ENCODE measurements at regions not wholly inside any gene's neighbourhood (a gene's known extent, or its start where the extent isn't known, plus 50 kb on each side); places are given as distances from the start of the nearest gene placed in this dataset.

GRCh38 chr1:11380500-11380899 lies 98.5 kb upstream of the DISP3 start:
- Histone ChIP-seq H3K27ac (no peak overlapping the region), H3K4me3 (no peak overlapping the region), H3K4me1 (no peaks in the 10 kb centered on the region), H3K9me3 (no peaks in the 10 kb centered on the region), H3K27me3 (peaks cover 0 to 40% of the 10 kb centered on the region in 2 donors), H3K36me3 (no peaks in the 10 kb centered on the region)
- DNase-seq (no peak), ATAC-seq (no peak)
- TF ChIP-seq, protein P1, sequence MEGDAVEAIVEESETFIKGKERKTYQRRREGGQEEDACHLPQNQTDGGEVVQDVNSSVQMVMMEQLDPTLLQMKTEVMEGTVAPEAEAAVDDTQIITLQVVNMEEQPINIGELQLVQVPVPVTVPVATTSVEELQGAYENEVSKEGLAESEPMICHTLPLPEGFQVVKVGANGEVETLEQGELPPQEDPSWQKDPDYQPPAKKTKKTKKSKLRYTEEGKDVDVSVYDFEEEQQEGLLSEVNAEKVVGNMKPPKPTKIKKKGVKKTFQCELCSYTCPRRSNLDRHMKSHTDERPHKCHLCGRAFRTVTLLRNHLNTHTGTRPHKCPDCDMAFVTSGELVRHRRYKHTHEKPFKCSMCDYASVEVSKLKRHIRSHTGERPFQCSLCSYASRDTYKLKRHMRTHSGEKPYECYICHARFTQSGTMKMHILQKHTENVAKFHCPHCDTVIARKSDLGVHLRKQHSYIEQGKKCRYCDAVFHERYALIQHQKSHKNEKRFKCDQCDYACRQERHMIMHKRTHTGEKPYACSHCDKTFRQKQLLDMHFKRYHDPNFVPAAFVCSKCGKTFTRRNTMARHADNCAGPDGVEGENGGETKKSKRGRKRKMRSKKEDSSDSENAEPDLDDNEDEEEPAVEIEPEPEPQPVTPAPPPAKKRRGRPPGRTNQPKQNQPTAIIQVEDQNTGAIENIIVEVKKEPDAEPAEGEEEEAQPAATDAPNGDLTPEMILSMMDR (IDR thresholded peaks at IDR 0.05), result no peak
- intact Hi-C loops (cut with DNase I), result no loop called here

DNA sequence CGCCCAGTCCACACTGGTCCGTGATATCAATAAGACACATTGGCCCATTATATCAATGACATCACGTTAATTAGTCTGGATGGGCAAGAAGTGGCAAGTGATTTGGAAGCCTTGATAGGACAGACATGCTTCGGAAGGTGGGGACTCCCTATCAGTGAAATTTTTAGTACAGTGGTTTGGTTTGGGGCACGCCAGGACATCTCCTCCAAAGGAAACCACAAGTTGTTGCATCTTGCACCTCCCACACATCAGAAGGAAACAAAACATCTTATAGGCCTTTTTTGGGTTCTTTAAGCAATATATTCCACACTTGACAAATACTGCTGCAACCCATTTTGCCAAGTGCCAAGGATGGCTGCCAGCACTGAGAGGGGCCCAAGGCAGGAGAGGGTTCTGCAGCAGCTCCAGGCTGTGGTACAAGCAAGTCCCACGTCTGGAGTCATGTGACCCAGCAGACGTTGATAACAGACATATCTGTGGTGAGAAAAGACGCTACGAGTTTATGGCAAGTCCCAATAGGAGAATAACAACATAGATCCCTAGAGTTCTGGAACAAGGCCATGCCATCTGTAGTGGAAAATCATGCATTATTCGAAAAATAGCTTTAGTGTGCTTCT lies 95.3 kb upstream of the DISP3 start:
- no peaks in the 10 kb centered on the region for H3K36me3 ChIP-seq
- TF ChIP-seq, protein P1 (IDR thresholded peaks at IDR 0.05), result no peak
- no peak overlapping the region for H3K4me3 ChIP-seq
- H3K27me3 ChIP-seq, result peaks cover 0 to 66% of the 10 kb centered on the region in 2 donors
- intact Hi-C loops (cut with DNase I), result no loop called here
- no peaks in the 10 kb centered on the region for H3K9me3 ChIP-seq
- no peaks in the 10 kb centered on the region for H3K4me1 ChIP-seq
- ATAC-seq (no peak), DNase-seq (no peak)
- no peak overlapping the region for H3K27ac ChIP-seq

GRCh38 chr1:11384170-11384554 lies 94.8 kb upstream of the DISP3 start:
- H3K27ac ChIP-seq, result no peak overlapping the region
- H3K27me3 ChIP-seq, result peaks cover 0 to 69% of the 10 kb centered on the region in 2 donors
- no peak overlapping the region for H3K4me3 ChIP-seq
- no peaks in the 10 kb centered on the region for H3K36me3 ChIP-seq
- ATAC-seq (no peak), DNase-seq (no peak)
- H3K4me1 ChIP-seq, result no peaks in the 10 kb centered on the region
- intact Hi-C loops (cut with DNase I), result no loop called here
- no peaks in the 10 kb centered on the region for H3K9me3 ChIP-seq
- TF ChIP-seq, protein P1 (IDR thresholded peaks at IDR 0.05), result no peak

GRCh38 chr1:11387829-11388228 lies 91.1 kb upstream of the DISP3 start:
- H3K36me3 ChIP-seq, result no peaks in the 10 kb centered on the region
- no peak overlapping the region for H3K4me3 ChIP-seq
- no peaks in the 10 kb centered on the region for H3K9me3 ChIP-seq
- no peak overlapping the region for H3K27ac ChIP-seq
- TF ChIP-seq, protein P1 (IDR thresholded peaks at IDR 0.05), result no peak
- intact Hi-C loops (cut with DNase I), result no loop called here
- H3K4me1 ChIP-seq, result no peaks in the 10 kb centered on the region
- ATAC-seq (no peak), DNase-seq (no peak)
- H3K27me3 ChIP-seq, result peaks cover 0 to 78% of the 10 kb centered on the region in 2 donors

DNA sequence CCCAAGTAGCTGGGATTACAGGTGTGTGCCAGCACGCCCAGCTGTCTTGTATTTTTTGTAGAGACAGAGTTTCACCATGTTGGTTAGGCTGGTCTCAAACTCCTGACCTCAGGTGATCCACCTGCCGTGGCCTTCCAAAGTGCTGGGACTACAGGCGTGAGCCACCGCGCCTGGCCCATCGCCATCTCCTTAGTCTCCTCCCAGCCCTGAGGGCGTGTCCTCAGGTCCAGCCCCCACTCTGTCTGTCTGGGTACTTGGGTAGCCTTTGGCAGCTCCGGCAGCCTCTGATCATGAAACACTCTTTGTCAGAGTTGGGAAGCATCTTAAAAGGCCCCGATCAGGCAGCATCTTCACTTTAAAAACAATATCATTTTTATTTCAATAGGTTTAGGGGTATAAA lies 90.3 kb upstream of the DISP3 start:
- TF ChIP-seq, protein P1 (IDR thresholded peaks at IDR 0.05), result no peak
- intact Hi-C loops (cut with DNase I), result no loop called here
- H3K27me3 ChIP-seq, result peaks cover 0 to 77% of the 10 kb centered on the region in 2 donors
- no peaks in the 10 kb centered on the region for H3K4me1 ChIP-seq
- no peak overlapping the region for H3K4me3 ChIP-seq
- H3K9me3 ChIP-seq, result no peaks in the 10 kb centered on the region
- ATAC-seq, result no peak
- H3K36me3 ChIP-seq, result no peaks in the 10 kb centered on the region
- DNase-seq, result no peak
- no peak overlapping the region for H3K27ac ChIP-seq

All from left lung (tissue), 4 donors.